ENCODE measurements at regions not wholly inside any gene's neighbourhood (a gene's known extent, or its start where the extent isn't known, plus 50 kb on each side); places are given as distances from the start of the nearest gene placed in this dataset.
"Not testable (repeated sequence)": the region's sequence is repeated elsewhere in the genome, so short reads cannot be mapped to it uniquely, and the experiment has no call there.

DNA sequence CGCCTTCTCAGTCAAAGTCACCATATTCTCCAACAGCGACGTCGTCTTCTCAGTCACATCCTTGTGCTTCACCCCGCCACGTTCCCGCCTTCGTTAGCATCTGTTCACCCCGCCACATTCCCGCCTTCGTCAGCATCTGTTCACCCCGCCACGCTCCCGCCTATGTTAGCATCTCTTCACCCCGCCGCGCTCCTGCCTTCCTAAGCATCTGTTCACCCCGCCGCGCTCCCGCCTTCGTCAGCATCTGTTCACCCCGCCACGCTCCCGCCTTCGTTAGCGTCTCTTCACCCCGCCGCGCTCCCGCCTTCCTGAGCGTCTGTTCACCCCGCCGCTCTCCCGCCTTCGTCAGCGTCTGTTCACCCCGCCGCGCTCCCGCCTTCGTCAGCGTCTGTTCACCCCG lies 816.4 kb upstream of the TPTE start:
- not testable (repeated sequence) for H4K20me1 ChIP-seq (ENCODE audit: control insufficient read depth, insufficient read depth, low read depth, low read length); H3K4me2 ChIP-seq (ENCODE audit: low read length); H3K4me1 ChIP-seq (ENCODE audit: control insufficient read depth, low read length)

GRCh38 chr21:9705455-9705854 lies 815.9 kb upstream of the TPTE start:
- H4K20me1 ChIP-seq (ENCODE audit: control insufficient read depth, insufficient read depth, low read depth, low read length); H3K9me2 ChIP-seq (replicated peaks; ENCODE audit: control insufficient read depth, low read length); H3K9me3 ChIP-seq (ENCODE audit: control insufficient read depth, insufficient read depth, low read length); H3K79me2 ChIP-seq (ENCODE audit: control insufficient read depth, low read length); H3K4me3 ChIP-seq (ENCODE audit: low read length); H3K4me1 ChIP-seq (ENCODE audit: control insufficient read depth, low read length); H3F3A ChIP-seq (ENCODE audit: control insufficient read depth, insufficient read depth); H3K27me3 ChIP-seq (ENCODE audit: control insufficient read depth, low read length); H3K27ac ChIP-seq (ENCODE audit: low read depth, low read length); H3K36me3 ChIP-seq (ENCODE audit: control insufficient read depth, low read length); H3K4me2 ChIP-seq (ENCODE audit: low read length): not testable (repeated sequence)

More for the DNA sequence above, 816.4 kb upstream of the TPTE start:
- H3K36me3 ChIP-seq (ENCODE audit: control insufficient read depth, low read length); H3K4me3 ChIP-seq (ENCODE audit: low read length); H3K9me3 ChIP-seq (ENCODE audit: control insufficient read depth, insufficient read depth, low read length); H3K9me2 ChIP-seq (replicated peaks; ENCODE audit: control insufficient read depth, low read length); H3K79me2 ChIP-seq (ENCODE audit: control insufficient read depth, low read length); H3K27ac ChIP-seq (ENCODE audit: low read depth, low read length); H3K27me3 ChIP-seq (ENCODE audit: control insufficient read depth, low read length); H3F3A ChIP-seq (ENCODE audit: control insufficient read depth, insufficient read depth): not testable (repeated sequence)

GRCh38 chr21:9724542-9724941 lies 796.8 kb upstream of the TPTE start:
- H3K9me2 ChIP-seq (replicated peaks; ENCODE audit: control insufficient read depth, low read length); H3K36me3 ChIP-seq (ENCODE audit: control insufficient read depth, low read length); H3K4me3 ChIP-seq (ENCODE audit: low read length); H4K20me1 ChIP-seq (ENCODE audit: control insufficient read depth, insufficient read depth, low read depth, low read length); H3F3A ChIP-seq (ENCODE audit: control insufficient read depth, insufficient read depth); H3K79me2 ChIP-seq (ENCODE audit: control insufficient read depth, low read length); H3K27me3 ChIP-seq (ENCODE audit: control insufficient read depth, low read length); H3K4me1 ChIP-seq (ENCODE audit: control insufficient read depth, low read length); H3K27ac ChIP-seq (ENCODE audit: low read depth, low read length); H3K4me2 ChIP-seq (ENCODE audit: low read length): not testable (repeated sequence)
- H3K9me3 ChIP-seq (ENCODE audit: control insufficient read depth, insufficient read depth, low read length): peaks cover 33% of the 10 kb centered on the region

GRCh38 chr21:9727187-9727586 lies 794.2 kb upstream of the TPTE start:
- H3K27me3 ChIP-seq (ENCODE audit: control insufficient read depth, low read length); H3K27ac ChIP-seq (ENCODE audit: low read depth, low read length); H3K36me3 ChIP-seq (ENCODE audit: control insufficient read depth, low read length); H3K9me2 ChIP-seq (replicated peaks; ENCODE audit: control insufficient read depth, low read length); H3K4me1 ChIP-seq (ENCODE audit: control insufficient read depth, low read length); H3K79me2 ChIP-seq (ENCODE audit: control insufficient read depth, low read length); H3K4me3 ChIP-seq (ENCODE audit: low read length); H3K4me2 ChIP-seq (ENCODE audit: low read length); H4K20me1 ChIP-seq (ENCODE audit: control insufficient read depth, insufficient read depth, low read depth, low read length); H3F3A ChIP-seq (ENCODE audit: control insufficient read depth, insufficient read depth): not testable (repeated sequence)
- peaks cover 43% of the 10 kb centered on the region for H3K9me3 ChIP-seq (ENCODE audit: control insufficient read depth, insufficient read depth, low read length)

- not testable (repeated sequence) for H3K79me2 ChIP-seq (ENCODE audit: control insufficient read depth, low read length); H3K4me2 ChIP-seq (ENCODE audit: low read length); H3K9me2 ChIP-seq (replicated peaks; ENCODE audit: control insufficient read depth, low read length); H3K4me1 ChIP-seq (ENCODE audit: control insufficient read depth, low read length); H4K20me1 ChIP-seq (ENCODE audit: control insufficient read depth, insufficient read depth, low read depth, low read length); H3K36me3 ChIP-seq (ENCODE audit: control insufficient read depth, low read length); H3K27ac ChIP-seq (ENCODE audit: low read depth, low read length); H3F3A ChIP-seq (ENCODE audit: control insufficient read depth, insufficient read depth); H3K4me3 ChIP-seq (ENCODE audit: low read length); H3K27me3 ChIP-seq (ENCODE audit: control insufficient read depth, low read length)
- H3K9me3 ChIP-seq (ENCODE audit: control insufficient read depth, insufficient read depth, low read length): peaks cover 46% of the 10 kb centered on the region
Measured at GRCh38 chr21:9728219-9728992, 793.0 kb upstream of the TPTE start.

DNA sequence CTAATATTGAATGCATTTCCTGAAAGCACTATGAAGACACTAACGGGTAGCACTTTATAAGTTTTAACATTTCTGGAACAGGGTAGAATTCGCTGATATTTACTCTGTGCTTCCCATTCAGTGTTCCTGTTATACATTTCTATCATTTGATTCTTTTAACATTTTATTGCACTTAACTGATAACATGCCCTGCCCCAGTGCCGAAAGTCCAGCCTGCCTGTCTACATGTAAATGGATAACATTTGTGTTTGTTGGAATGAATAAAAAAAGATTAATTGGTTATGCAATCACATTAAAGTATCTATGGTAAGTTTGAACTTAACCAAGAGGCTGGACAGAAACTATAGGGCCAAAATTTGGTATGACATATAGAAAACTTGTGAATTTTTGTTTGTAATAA lies 790.5 kb upstream of the TPTE start:
- no peaks in the 10 kb centered on the region for H3K4me1 ChIP-seq (ENCODE audit: control insufficient read depth, low read length)
- no peaks in the 10 kb centered on the region for H3K36me3 ChIP-seq (ENCODE audit: control insufficient read depth, low read length)
- H4K20me1 ChIP-seq (ENCODE audit: control insufficient read depth, insufficient read depth, low read depth, low read length): no peaks in the 10 kb centered on the region
- H3K27ac ChIP-seq (ENCODE audit: low read depth, low read length): no peak overlapping the region
- H3K79me2 ChIP-seq (ENCODE audit: control insufficient read depth, low read length): no peaks in the 10 kb centered on the region
- peaks cover 51% of the 10 kb centered on the region for H3K9me3 ChIP-seq (ENCODE audit: control insufficient read depth, insufficient read depth, low read length)
- TF ChIP-seq, protein P1, sequence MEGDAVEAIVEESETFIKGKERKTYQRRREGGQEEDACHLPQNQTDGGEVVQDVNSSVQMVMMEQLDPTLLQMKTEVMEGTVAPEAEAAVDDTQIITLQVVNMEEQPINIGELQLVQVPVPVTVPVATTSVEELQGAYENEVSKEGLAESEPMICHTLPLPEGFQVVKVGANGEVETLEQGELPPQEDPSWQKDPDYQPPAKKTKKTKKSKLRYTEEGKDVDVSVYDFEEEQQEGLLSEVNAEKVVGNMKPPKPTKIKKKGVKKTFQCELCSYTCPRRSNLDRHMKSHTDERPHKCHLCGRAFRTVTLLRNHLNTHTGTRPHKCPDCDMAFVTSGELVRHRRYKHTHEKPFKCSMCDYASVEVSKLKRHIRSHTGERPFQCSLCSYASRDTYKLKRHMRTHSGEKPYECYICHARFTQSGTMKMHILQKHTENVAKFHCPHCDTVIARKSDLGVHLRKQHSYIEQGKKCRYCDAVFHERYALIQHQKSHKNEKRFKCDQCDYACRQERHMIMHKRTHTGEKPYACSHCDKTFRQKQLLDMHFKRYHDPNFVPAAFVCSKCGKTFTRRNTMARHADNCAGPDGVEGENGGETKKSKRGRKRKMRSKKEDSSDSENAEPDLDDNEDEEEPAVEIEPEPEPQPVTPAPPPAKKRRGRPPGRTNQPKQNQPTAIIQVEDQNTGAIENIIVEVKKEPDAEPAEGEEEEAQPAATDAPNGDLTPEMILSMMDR (IDR thresholded peaks at IDR 0.05; ENCODE audit: low read depth, low read length, poor library complexity, severe bottlenecking): no peak
- TF ChIP-seq EZH2phosphoT487 (IDR thresholded peaks at IDR 0.05; ENCODE audit: borderline replicate concordance, low read length): no peak
- H3K27me3 ChIP-seq (ENCODE audit: control insufficient read depth, low read length): no peaks in the 10 kb centered on the region
- H3F3A ChIP-seq (ENCODE audit: control insufficient read depth, insufficient read depth): no peaks in the 10 kb centered on the region
- H3K9me2 ChIP-seq (replicated peaks; ENCODE audit: control insufficient read depth, low read length): no peaks in the 10 kb centered on the region
- no peak overlapping the region for H3K4me2 ChIP-seq (ENCODE audit: low read length)
- no peak overlapping the region for H3K4me3 ChIP-seq (ENCODE audit: low read length)

DNA sequence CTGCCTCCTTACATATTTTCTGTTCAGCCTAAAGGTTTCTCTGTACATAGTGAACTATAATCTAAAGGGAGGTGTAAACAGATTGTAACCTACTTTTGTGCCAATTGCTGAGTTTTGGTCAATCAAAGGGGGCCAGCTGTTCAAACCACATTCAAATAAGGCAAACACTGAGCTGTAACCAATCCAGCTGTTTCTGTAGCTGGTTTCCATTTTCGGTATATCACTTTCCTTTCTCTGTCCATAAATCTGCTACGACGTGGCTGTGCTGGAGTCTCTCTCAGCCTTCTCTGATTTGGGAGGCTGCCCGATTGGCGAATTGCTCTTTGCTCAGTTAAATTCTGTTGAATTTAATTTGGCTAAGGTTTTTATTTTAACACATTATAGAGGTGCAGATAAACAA lies 790.1 kb upstream of the TPTE start:
- not testable (repeated sequence) for H3K9me2 ChIP-seq (replicated peaks; ENCODE audit: control insufficient read depth, low read length); H3K4me1 ChIP-seq (ENCODE audit: control insufficient read depth, low read length); H4K20me1 ChIP-seq (ENCODE audit: control insufficient read depth, insufficient read depth, low read depth, low read length); H3K4me2 ChIP-seq (ENCODE audit: low read length); H3K27ac ChIP-seq (ENCODE audit: low read depth, low read length); H3F3A ChIP-seq (ENCODE audit: control insufficient read depth, insufficient read depth); H3K4me3 ChIP-seq (ENCODE audit: low read length); H3K27me3 ChIP-seq (ENCODE audit: control insufficient read depth, low read length); H3K79me2 ChIP-seq (ENCODE audit: control insufficient read depth, low read length); H3K36me3 ChIP-seq (ENCODE audit: control insufficient read depth, low read length)
- H3K9me3 ChIP-seq (ENCODE audit: control insufficient read depth, insufficient read depth, low read length): peaks cover 54% of the 10 kb centered on the region

Measured in DOHH2 (cell line).